ENCODE measurements at regions not wholly inside any gene's neighbourhood (a gene's known extent, or its start where the extent isn't known, plus 50 kb on each side); places are given as distances from the start of the nearest gene placed in this dataset.

- no peak for TF ChIP-seq POLR2A (IDR thresholded peaks at IDR 0.05)
- TF ChIP-seq CTCF (IDR thresholded peaks at IDR 0.05) = no peak
- TF ChIP-seq EP300 (IDR thresholded peaks at IDR 0.05) = no peak
These were observed 240.4 kb downstream of the GABRG1 start for GRCh38 chr4:45883421-45883820.
